ENCODE measurements at regions not wholly inside any gene's neighbourhood (a gene's known extent, or its start where the extent isn't known, plus 50 kb on each side); places are given as distances from the start of the nearest gene placed in this dataset.
"Not testable (repeated sequence)": the region's sequence is repeated elsewhere in the genome, so short reads cannot be mapped to it uniquely, and the experiment has no call there.

DNA sequence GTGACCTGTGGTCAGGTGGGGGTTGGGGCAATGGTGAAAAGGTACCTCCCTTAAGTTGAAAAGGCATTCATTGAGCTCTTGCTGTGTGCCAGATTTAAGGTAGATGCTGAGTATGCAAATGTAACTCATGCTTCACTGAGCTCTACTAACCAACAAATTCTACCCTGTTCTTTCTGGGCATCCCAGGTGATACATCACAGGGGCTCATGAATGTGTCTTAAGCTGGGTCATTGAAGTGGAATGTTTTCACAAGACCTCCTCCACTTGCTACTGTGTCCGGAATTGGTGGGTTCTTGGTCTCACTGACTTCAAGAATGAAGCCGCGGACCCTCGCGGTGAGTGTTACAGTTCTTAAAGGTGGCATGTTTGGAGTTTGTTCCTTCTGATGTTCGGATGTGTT is 362.8 kb upstream of the ZNF462 start:
- no peak for DNase-seq (ENCODE audit: low read depth, low spot score)
- TF ChIP-seq, protein P1, sequence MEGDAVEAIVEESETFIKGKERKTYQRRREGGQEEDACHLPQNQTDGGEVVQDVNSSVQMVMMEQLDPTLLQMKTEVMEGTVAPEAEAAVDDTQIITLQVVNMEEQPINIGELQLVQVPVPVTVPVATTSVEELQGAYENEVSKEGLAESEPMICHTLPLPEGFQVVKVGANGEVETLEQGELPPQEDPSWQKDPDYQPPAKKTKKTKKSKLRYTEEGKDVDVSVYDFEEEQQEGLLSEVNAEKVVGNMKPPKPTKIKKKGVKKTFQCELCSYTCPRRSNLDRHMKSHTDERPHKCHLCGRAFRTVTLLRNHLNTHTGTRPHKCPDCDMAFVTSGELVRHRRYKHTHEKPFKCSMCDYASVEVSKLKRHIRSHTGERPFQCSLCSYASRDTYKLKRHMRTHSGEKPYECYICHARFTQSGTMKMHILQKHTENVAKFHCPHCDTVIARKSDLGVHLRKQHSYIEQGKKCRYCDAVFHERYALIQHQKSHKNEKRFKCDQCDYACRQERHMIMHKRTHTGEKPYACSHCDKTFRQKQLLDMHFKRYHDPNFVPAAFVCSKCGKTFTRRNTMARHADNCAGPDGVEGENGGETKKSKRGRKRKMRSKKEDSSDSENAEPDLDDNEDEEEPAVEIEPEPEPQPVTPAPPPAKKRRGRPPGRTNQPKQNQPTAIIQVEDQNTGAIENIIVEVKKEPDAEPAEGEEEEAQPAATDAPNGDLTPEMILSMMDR (optimal IDR thresholded peaks at IDR 0.05 in 1 of 3, IDR thresholded peaks at IDR 0.05 in 1 of 3, conservative IDR thresholded peaks at IDR 0.05 in 1 of 3; ENCODE audit: extremely low read depth in 1 of 3, insufficient read depth in 2 of 3, low read length in 3 of 3), result no peak
- TF ChIP-seq EZH2 (IDR thresholded peaks at IDR 0.05; ENCODE audit: low read length), result no peak
- dilution Hi-C loops (cut with MboI; ENCODE audit: extremely low pct_ligation_motif_present, low sequenced_read_pairs), result no loop called here

DNA sequence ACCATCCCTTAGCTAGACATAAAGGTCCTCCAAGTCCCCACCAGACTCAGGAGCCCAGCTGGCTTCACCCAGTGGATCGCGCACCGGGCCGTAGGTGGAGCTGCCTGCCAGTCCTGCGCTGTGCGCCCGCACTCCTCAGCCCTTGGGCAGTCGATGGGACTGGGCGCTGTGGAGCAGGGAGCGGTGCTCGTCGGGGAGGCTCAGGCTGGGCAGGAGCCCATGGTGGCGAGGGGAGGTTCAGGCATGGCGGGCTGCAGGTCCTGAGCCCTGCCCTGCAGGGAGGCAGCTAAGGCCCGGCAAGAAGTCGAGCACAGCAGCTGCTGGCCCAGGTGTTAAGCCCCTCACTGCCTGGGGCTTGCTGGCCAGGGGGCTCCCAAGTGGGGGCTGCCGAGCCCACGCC is 361.8 kb upstream of the ZNF462 start:
- dilution Hi-C loops (cut with MboI; ENCODE audit: extremely low pct_ligation_motif_present, low sequenced_read_pairs); H2AFZ ChIP-seq (ENCODE audit: control insufficient read depth, low read length); FAIRE-seq: not testable (repeated sequence)

More for the DNA sequence above, 362.8 kb upstream of the ZNF462 start:
- Histone ChIP-seq H3K9me3 (ENCODE audit: control insufficient read depth, low read depth, low read length) (no peaks in the 10 kb centered on the region), H3K4me2 (ENCODE audit: control insufficient read depth, extremely low read depth, insufficient read depth, low read depth, low read length) (no peak overlapping the region), H3K9me1 (ENCODE audit: control insufficient read depth, extremely low read depth, insufficient read depth, low read length) (no peaks in the 10 kb centered on the region), H3K9ac (ENCODE audit: control insufficient read depth, extremely low read depth, insufficient read depth, low read length) (no peak overlapping the region), H3K27me3 (ENCODE audit: control insufficient read depth, extremely low read depth, insufficient read depth, low read length) (no peaks in the 10 kb centered on the region), H3K27ac (ENCODE audit: control insufficient read depth, insufficient read depth, low read length) (no peak overlapping the region), H3K36me3 (ENCODE audit: control insufficient read depth in 2 of 2, extremely low read depth in 1 of 2, insufficient read depth in 2 of 2, low read length in 2 of 2) (no peaks in the 10 kb centered on the region), H2AFZ (ENCODE audit: control insufficient read depth, low read length) (no peak overlapping the region), H3K4me1 (ENCODE audit: control insufficient read depth, extremely low read depth, insufficient read depth, low read length) (no peaks in the 10 kb centered on the region), H3K79me2 (ENCODE audit: control insufficient read depth, insufficient read depth, low read length) (no peaks in the 10 kb centered on the region), H4K20me1 (ENCODE audit: control insufficient read depth, extremely low read depth, insufficient read depth, low read length) (no peaks in the 10 kb centered on the region), H3K4me3 (ENCODE audit: control insufficient read depth in 2 of 3, extremely low read depth in 1 of 3, insufficient read depth in 2 of 3, low read depth in 1 of 3, low read length in 3 of 3) (no peak overlapping the region)
- no peak for FAIRE-seq

DNA sequence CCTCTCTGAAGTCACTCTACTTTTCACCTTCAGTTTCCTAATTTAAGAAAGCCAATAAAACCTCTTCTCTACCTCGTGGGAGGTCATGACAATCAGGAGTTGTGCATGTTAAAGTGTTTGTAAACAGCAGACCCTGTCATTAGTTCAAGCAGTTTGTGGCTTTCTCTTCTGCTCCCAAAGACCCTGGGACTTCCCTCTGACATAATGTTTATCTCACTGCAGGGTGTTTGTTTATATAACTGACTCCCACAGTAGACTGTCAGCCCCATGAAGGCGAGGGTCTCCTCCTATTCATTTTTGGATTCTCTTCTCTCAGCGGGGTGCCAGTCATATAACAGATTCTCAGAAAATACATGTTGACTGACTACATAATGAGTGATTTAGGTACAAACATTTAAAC is 360.0 kb upstream of the ZNF462 start:
- no peak for FAIRE-seq
- no peak overlapping the region for H2AFZ ChIP-seq (ENCODE audit: control insufficient read depth, low read length)

More for the DNA sequence above, 361.8 kb upstream of the ZNF462 start:
- H3K79me2 ChIP-seq (ENCODE audit: control insufficient read depth, insufficient read depth, low read length); H4K20me1 ChIP-seq (ENCODE audit: control insufficient read depth, extremely low read depth, insufficient read depth, low read length); H3K9me3 ChIP-seq (ENCODE audit: control insufficient read depth, low read depth, low read length); H3K4me2 ChIP-seq (ENCODE audit: control insufficient read depth, extremely low read depth, insufficient read depth, low read depth, low read length); DNase-seq (ENCODE audit: low read depth, low spot score); H3K36me3 ChIP-seq (ENCODE audit: control insufficient read depth in 2 of 2, extremely low read depth in 1 of 2, insufficient read depth in 2 of 2, low read length in 2 of 2); H3K27me3 ChIP-seq (ENCODE audit: control insufficient read depth, extremely low read depth, insufficient read depth, low read length); H3K9me1 ChIP-seq (ENCODE audit: control insufficient read depth, extremely low read depth, insufficient read depth, low read length); H3K27ac ChIP-seq (ENCODE audit: control insufficient read depth, insufficient read depth, low read length); H3K4me1 ChIP-seq (ENCODE audit: control insufficient read depth, extremely low read depth, insufficient read depth, low read length); H3K9ac ChIP-seq (ENCODE audit: control insufficient read depth, extremely low read depth, insufficient read depth, low read length); H3K4me3 ChIP-seq (ENCODE audit: control insufficient read depth in 2 of 3, extremely low read depth in 1 of 3, insufficient read depth in 2 of 3, low read depth in 1 of 3, low read length in 3 of 3): not testable (repeated sequence)

More for the DNA sequence above, 360.0 kb upstream of the ZNF462 start:
- no peak for TF ChIP-seq EZH2 (IDR thresholded peaks at IDR 0.05; ENCODE audit: low read length)
- TF ChIP-seq, protein P1 (optimal IDR thresholded peaks at IDR 0.05 in 1 of 3, IDR thresholded peaks at IDR 0.05 in 1 of 3, conservative IDR thresholded peaks at IDR 0.05 in 1 of 3; ENCODE audit: extremely low read depth in 1 of 3, insufficient read depth in 2 of 3, low read length in 3 of 3), result no peak
- Histone ChIP-seq H3K9ac (ENCODE audit: control insufficient read depth, extremely low read depth, insufficient read depth, low read length) (no peak overlapping the region), H3K79me2 (ENCODE audit: control insufficient read depth, insufficient read depth, low read length) (no peaks in the 10 kb centered on the region), H3K36me3 (ENCODE audit: control insufficient read depth in 2 of 2, extremely low read depth in 1 of 2, insufficient read depth in 2 of 2, low read length in 2 of 2) (no peaks in the 10 kb centered on the region), H3K4me2 (ENCODE audit: control insufficient read depth, extremely low read depth, insufficient read depth, low read depth, low read length) (no peak overlapping the region), H3K9me3 (ENCODE audit: control insufficient read depth, low read depth, low read length) (no peaks in the 10 kb centered on the region), H3K9me1 (ENCODE audit: control insufficient read depth, extremely low read depth, insufficient read depth, low read length) (no peaks in the 10 kb centered on the region), H3K4me3 (ENCODE audit: control insufficient read depth in 2 of 3, extremely low read depth in 1 of 3, insufficient read depth in 2 of 3, low read depth in 1 of 3, low read length in 3 of 3) (no peak overlapping the region), H3K4me1 (ENCODE audit: control insufficient read depth, extremely low read depth, insufficient read depth, low read length) (no peaks in the 10 kb centered on the region), H4K20me1 (ENCODE audit: control insufficient read depth, extremely low read depth, insufficient read depth, low read length) (no peaks in the 10 kb centered on the region), H3K27ac (ENCODE audit: control insufficient read depth, insufficient read depth, low read length) (no peak overlapping the region), H3K27me3 (ENCODE audit: control insufficient read depth, extremely low read depth, insufficient read depth, low read length) (no peaks in the 10 kb centered on the region)
- DNase-seq (ENCODE audit: low read depth, low spot score), result no peak
- dilution Hi-C loops (cut with MboI; ENCODE audit: extremely low pct_ligation_motif_present, low sequenced_read_pairs), result no loop called here
